HL-60 (cell line): ENCODE measurements at regions not wholly inside any gene's neighbourhood (a gene's known extent, or its start where the extent isn't known, plus 50 kb on each side); places are given as distances from the start of the nearest gene placed in this dataset.

ENCODE experiments used
- DNase-seq, 2 experiments: peaks; one replicate each; pipeline ENCODE4 v3.0.0-alpha.2; 2010 to 2020; ENCODE audit warnings: low read depth in 1 of 2, low spot score in 1 of 2
- H3K27ac ChIP-seq: fragments of 250-450 bp; sonication (Bioruptor Pico); replicated peaks from 2 replicates; pipeline ENCODE4 v1.5.1; 2020; ENCODE audit warnings: mild to moderate bottlenecking, moderate library complexity
- H3K27me3 ChIP-seq: fragments of 250-450 bp; sonication (Bioruptor Pico); 2 replicates; pipeline ENCODE4 v1.5.1; 2021; ENCODE audit warnings: mild to moderate bottlenecking, moderate library complexity; ENCODE audit not compliant: insufficient read depth, poor library complexity, severe bottlenecking
- H3K4me3 ChIP-seq: replicated peaks from 2 replicates; pipeline ENCODE4 v1.5.1; 2011; ENCODE audit warnings: mild to moderate bottlenecking, control low read depth, low read length; ENCODE audit not compliant: insufficient read depth
- CTCF ChIP-seq: IDR thresholded peaks from one replicate; pipeline ENCODE4 v1.5.1; 2011; ENCODE audit warnings: low read length, control low read depth, inconsistent platforms; ENCODE audit not compliant: insufficient read depth
- GABPA ChIP-seq: IDR thresholded peaks from 2 replicates; pipeline ENCODE4 v1.6.1; 2012; ENCODE audit warnings: low read depth
- POLR2AphosphoS5 ChIP-seq: IDR thresholded peaks from 2 replicates; pipeline ENCODE4 v1.6.1; 2012; ENCODE audit warnings: low read depth
- REST ChIP-seq: IDR thresholded peaks from 2 replicates; pipeline ENCODE4 v1.6.1; 2012; ENCODE audit warnings: low read depth; ENCODE audit not compliant: insufficient replicate concordance
- SPI1 ChIP-seq: IDR thresholded peaks from 2 replicates; pipeline ENCODE4 v1.6.1; 2012; ENCODE audit warnings: low read depth, mild to moderate bottlenecking, borderline replicate concordance

- TF ChIP-seq CTCF (no peak), SPI1 (no peak), REST (no peak), POLR2AphosphoS5 (no peak), GABPA (no peak)
- H3K4me3 ChIP-seq, result no peak overlapping the region
- DNase-seq, result no peak
- H3K27me3 ChIP-seq, result peaks cover 3% of the 10 kb centered on the region
- H3K27ac ChIP-seq, result no peak overlapping the region
Measured at GRCh38 chr5:155529362-155529761, 515.8 kb downstream of the KIF4B start.

GRCh38 chr5:155530046-155530445 lies 516.5 kb downstream of the KIF4B start:
- TF ChIP-seq REST, result no peak
- no peak for TF ChIP-seq POLR2AphosphoS5
- no peak for TF ChIP-seq GABPA
- no peak for TF ChIP-seq CTCF
- no peak for TF ChIP-seq SPI1
- H3K27me3 ChIP-seq, result peaks cover 3% of the 10 kb centered on the region
- H3K4me3 ChIP-seq, result no peak overlapping the region
- no peak for DNase-seq
- H3K27ac ChIP-seq, result no peak overlapping the region

- Histone ChIP-seq H3K4me3 (no peak overlapping the region), H3K27ac (no peak overlapping the region), H3K27me3 (peaks cover 3% of the 10 kb centered on the region)
- TF ChIP-seq POLR2AphosphoS5 (no peak), GABPA (no peak), SPI1 (no peak), CTCF (no peak), REST (no peak)
- no peak for DNase-seq
Measured at GRCh38 chr5:155532621-155533311, 519.2 kb downstream of the KIF4B start.
